HEK293T (cell line): ENCODE measurements at regions not wholly inside any gene's neighbourhood (a gene's known extent, or its start where the extent isn't known, plus 50 kb on each side); places are given as distances from the start of the nearest gene placed in this dataset.

Experiments used
- CTCF ChIA-PET: fragments of 350-600 bp; formaldehyde crosslinking; extraction: SDS; loops from one replicate; lab custom pipeline; 2021; ENCODE audit warnings: antibody characterized with exemption, inconsistent platforms; lab: Yijun Ruan, JAX
- POLR2A ChIA-PET: fragments of 350-600 bp; formaldehyde crosslinking; extraction: SDS; loops from one replicate; lab custom pipeline; 2020; ENCODE audit warnings: antibody characterized with exemption, inconsistent platforms; lab: Yijun Ruan, JAX
- DNase-seq: peaks from one replicate; pipeline ENCODE4 v3.0.0; 2012; ENCODE audit warnings: mixed read lengths; ENCODE audit errors: extremely low spot score
- ARNT ChIP-seq: fragments of 450-650 bp; IDR thresholded peaks from 2 replicates; pipeline ENCODE4 v1.6.1; 2017; ENCODE audit warnings: mild to moderate bottlenecking
- BHLHE40 ChIP-seq: fragments of 450-650 bp; IDR thresholded peaks from 2 replicates; pipeline ENCODE4 v1.6.1; 2016; ENCODE audit warnings: mild to moderate bottlenecking, moderate library complexity, borderline replicate concordance
- CTBP1 ChIP-seq: fragments of 450-650 bp; IDR thresholded peaks from 2 replicates; pipeline ENCODE4 v1.6.1; 2016; ENCODE audit warnings: borderline replicate concordance
- ELF4 ChIP-seq: fragments of 450-650 bp; IDR thresholded peaks from 2 replicates; pipeline ENCODE4 v1.6.1; 2017; ENCODE audit warnings: antibody characterized with exemption
- FOXA1 ChIP-seq: fragments of 450-650 bp; IDR thresholded peaks from 2 replicates; pipeline ENCODE4 v1.6.1; 2016; ENCODE audit warnings: mild to moderate bottlenecking
- FOXK2 ChIP-seq: fragments of 450-650 bp; IDR thresholded peaks from 2 replicates; pipeline ENCODE4 v1.6.1; 2016; ENCODE audit warnings: mild to moderate bottlenecking
- FOXM1 ChIP-seq: fragments of 450-650 bp; IDR thresholded peaks from 2 replicates; pipeline ENCODE4 v1.6.1; 2017; ENCODE audit warnings: mild to moderate bottlenecking, borderline replicate concordance
- HDGF ChIP-seq: fragments of 450-650 bp; IDR thresholded peaks from 2 replicates; pipeline ENCODE4 v1.6.1; 2017; ENCODE audit warnings: antibody characterized with exemption, borderline replicate concordance
- L3MBTL2 ChIP-seq: fragments of 450-650 bp; conservative IDR thresholded peaks from 2 replicates; pipeline ENCODE4 v1.6.1; 2016; ENCODE audit warnings: mild to moderate bottlenecking
- LEF1 ChIP-seq: fragments of 450-650 bp; IDR thresholded peaks from 2 replicates; pipeline ENCODE4 v1.6.1; 2017; ENCODE audit warnings: mild to moderate bottlenecking, borderline replicate concordance
- NFRKB ChIP-seq: fragments of 450-650 bp; IDR thresholded peaks from 2 replicates; pipeline ENCODE4 v1.6.1; 2016; ENCODE audit warnings: mild to moderate bottlenecking, moderate library complexity
- SP1 ChIP-seq: fragments of 450-650 bp; IDR thresholded peaks from 2 replicates; pipeline ENCODE4 v1.6.1; 2017
- SUZ12 ChIP-seq: fragments of 450-650 bp; IDR thresholded peaks from 2 replicates; pipeline ENCODE4 v1.6.1; 2016; ENCODE audit warnings: mild to moderate bottlenecking
- TARDBP ChIP-seq: fragments of 450-650 bp; IDR thresholded peaks from 2 replicates; pipeline ENCODE4 v1.6.1; 2016
- ZNF384 ChIP-seq: fragments of 450-650 bp; IDR thresholded peaks from 2 replicates; pipeline ENCODE4 v1.6.1; 2016
- TF ChIP-seq, protein P1 (sequence below): fragments of 450-650 bp; IDR thresholded peaks from 2 replicates; pipeline ENCODE4 v1.6.1; 2016

DNA sequence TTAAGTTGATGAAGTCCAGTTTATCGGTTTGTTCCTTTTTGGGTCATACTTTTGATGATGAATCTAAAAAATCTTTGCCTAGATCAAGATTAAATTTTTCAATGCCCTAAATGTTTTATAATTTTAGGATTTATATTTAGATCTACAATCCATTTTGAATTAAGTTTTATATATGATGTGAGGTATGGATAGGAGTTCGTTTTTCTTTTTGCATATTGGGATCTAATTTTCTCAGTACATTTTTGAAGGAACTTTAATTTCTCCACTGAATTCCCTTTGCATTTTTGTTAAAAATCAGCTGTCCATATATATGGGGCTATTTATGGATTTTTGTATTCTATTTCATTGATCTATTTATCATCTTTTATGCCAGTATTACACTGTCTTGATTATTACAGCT is 125.5 kb upstream of the HS3ST2 start:
- ChIA-PET POLR2A (no interaction called here), CTCF (no interaction called here)
- no peak for DNase-seq
- no peak for TF ChIP-seq ARNT

DNA sequence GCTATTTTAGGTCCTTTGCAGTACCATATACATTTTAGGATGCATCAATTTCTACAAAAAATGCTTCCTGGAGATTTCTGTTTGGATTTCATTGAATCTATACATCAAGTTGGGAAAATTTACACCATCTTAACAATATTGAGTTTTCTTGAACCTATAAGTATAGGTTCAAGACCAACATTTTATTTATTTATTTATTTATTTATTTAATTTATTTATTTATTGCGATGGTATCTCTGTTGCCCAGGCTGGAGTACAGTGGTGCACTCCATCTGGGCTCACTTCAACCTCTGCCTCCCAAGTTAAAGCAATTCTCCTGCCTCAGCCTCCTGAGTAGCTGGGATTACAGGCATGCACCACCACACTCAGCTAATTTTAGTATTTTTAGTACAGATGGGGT is 125.0 kb upstream of the HS3ST2 start:
- ChIA-PET POLR2A (no interaction called here), CTCF (no interaction called here)
- TF ChIP-seq NFRKB (no peak), ZNF384 (no peak), FOXM1 (no peak)
- DNase-seq: no peak

DNA sequence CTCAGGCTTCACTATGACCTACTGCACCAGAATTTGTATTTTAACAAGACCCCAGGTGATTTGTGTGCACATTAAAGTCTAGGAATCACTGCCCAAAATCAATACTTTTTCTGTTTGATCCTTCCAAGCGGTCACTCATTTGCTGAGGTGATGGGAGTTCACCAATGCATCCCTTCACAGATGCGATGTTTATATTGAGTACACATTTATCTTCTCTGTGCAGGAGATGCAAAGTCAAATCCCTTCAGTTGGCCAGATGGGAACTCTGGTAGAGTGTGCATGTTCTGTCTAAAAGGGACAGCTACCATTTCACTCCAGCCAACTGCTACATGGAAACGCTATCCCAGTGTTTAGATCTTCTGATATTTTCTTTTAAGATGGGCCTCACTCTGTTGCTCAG is 122.6 kb upstream of the HS3ST2 start:
- no peak for DNase-seq
- POLR2A ChIA-PET: no interaction called here
- TF ChIP-seq SP1 (no peak), BHLHE40 (no peak), ZNF384 (no peak), CTBP1 (no peak), ELF4 (no peak), SUZ12 (no peak), FOXM1 (no peak), FOXA1 (no peak), FOXK2 (no peak), LEF1 (no peak), L3MBTL2 (no peak), ARNT (no peak), HDGF (no peak), NFRKB (no peak), TARDBP (no peak)
- TF ChIP-seq, protein P1, sequence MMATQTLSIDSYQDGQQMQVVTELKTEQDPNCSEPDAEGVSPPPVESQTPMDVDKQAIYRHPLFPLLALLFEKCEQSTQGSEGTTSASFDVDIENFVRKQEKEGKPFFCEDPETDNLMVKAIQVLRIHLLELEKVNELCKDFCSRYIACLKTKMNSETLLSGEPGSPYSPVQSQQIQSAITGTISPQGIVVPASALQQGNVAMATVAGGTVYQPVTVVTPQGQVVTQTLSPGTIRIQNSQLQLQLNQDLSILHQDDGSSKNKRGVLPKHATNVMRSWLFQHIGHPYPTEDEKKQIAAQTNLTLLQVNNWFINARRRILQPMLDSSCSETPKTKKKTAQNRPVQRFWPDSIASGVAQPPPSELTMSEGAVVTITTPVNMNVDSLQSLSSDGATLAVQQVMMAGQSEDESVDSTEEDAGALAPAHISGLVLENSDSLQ: no peak
- CTCF ChIA-PET: no interaction called here

DNA sequence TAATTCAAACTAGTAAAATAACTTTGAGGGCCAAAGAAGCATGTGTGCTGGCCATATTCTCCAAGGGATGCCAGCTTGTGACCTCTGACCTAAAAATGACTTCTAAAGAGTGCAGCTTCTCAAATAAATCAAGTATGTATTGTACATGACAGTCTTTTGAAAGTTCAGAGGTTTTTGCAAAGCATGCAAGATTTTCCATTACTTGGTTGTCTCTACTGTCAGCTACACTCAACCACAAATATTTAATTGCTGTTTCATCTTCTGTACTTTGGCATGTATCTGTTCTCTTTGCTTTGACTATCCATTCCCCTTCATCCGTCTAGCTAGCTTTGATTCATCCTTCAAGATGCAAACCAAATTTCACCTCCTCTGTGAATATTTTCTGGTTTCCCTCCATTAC is 121.9 kb upstream of the HS3ST2 start:
- POLR2A ChIA-PET: no interaction called here
- CTCF ChIA-PET: no interaction called here
- TF ChIP-seq HDGF (no peak), SUZ12 (no peak), L3MBTL2 (no peak), ELF4 (no peak), FOXA1 (no peak), ARNT (no peak), BHLHE40 (no peak), NFRKB (no peak), FOXM1 (no peak), CTBP1 (no peak), LEF1 (no peak), FOXK2 (no peak), SP1 (no peak), ZNF384 (no peak), TARDBP (no peak)
- TF ChIP-seq, protein P1: no peak
- no peak for DNase-seq

DNA sequence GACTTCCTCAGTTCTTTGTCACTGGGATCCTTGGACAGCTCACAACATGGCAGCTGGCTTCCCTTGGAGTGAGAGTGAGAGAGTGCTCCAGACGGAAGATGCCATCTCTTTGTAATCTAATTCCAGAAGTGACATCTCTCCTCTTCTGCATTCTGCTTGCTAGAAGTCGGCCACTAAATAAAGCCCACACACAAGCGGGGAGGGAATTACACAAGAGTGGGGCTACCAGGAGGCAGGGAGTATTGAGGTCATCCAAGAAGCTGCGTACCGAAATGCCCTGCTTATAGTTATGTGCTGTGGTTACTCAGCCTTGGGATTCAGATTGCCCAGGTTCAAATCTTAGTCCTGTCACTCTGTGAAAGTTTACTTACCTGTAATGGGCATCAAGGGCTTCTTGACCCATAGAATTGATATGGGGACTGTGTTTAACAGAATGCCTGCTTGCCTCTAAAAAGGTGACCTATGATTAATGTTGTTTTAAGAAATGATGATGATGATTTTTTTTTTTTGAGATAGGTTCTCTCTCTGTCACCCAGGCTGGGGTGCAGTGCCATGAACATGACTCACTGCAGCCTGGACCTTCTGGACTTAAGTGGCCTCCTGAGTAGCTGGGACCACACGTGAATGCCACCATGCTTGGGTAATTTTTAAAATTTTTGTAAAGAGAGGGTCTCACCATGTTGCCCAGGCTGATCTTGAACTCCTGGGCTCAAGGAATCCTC is 120.9 kb upstream of the HS3ST2 start:
- TF ChIP-seq CTBP1 (no peak), FOXA1 (no peak), FOXK2 (no peak), NFRKB (no peak), HDGF (no peak), LEF1 (no peak), BHLHE40 (no peak), SUZ12 (no peak), ARNT (no peak), ZNF384 (no peak), SP1 (no peak), FOXM1 (no peak), L3MBTL2 (no peak), ELF4 (no peak), TARDBP (no peak)
- TF ChIP-seq, protein P1: no peak
- CTCF ChIA-PET: no interaction called here
- POLR2A ChIA-PET: no interaction called here
- no peak for DNase-seq

DNA sequence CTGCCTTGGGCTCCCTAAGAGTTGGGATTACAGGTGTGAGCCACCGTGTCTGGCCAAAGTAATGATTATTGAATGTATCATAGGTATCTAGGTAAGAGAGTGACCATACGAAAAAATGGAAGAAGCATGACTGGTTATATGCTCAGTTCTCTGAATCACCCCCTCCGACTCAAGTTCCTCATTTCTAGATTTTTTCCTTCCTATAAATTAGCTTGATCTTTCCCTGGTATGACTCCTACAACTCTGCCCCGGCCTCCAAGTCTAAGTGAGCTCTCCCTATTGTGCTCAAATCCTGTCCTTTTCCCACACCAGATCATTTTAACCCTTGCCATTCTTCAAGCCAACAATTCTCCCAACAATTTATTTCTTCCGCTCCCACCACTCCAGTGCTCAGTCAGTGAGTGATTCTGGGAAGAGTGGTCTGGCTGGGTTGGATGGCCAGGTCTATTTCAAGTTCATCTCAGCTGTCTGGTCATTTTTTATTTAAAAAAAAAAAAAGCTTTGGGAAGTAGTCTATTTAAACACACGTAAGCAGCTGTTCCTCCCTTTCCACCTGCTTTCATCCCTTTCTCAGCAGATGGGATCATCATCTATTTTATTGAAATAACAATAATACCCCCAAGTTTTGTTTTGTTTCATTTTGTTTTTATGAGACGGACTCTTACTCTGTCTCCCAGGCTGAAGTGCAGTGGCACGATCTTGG is 120.2 kb upstream of the HS3ST2 start:
- no peak for DNase-seq
- CTCF ChIA-PET: no interaction called here
- POLR2A ChIA-PET: no interaction called here
- TF ChIP-seq NFRKB: no peak
